ENCODE measurements at regions not wholly inside any gene's neighbourhood (a gene's known extent, or its start where the extent isn't known, plus 50 kb on each side); places are given as distances from the start of the nearest gene placed in this dataset.

DNA sequence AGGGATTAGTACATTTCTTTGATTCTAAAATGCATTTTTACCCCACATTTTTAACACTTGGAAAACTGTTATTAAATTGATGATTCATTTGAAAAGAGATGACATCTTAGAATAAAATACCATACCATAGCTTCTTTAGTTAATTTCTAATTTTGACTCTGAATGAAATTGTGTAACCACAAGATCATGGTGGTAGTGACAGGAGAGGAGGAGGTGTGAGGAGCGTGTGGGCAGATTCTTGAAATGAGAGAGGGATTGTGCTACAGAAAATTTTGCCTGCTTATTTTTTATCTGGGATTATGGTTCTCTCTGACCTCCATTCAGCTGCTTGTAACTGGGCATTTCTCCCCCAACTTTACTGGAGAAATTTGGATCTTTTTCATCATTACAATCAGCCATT, 173.3 kb upstream of the CLINT1 start:
- Mint-ChIP-seq H3K9me3 (peaks cover 11 to 28% (median 26%) of the 10 kb centered on the region in 7 donors), H3K4me3 (no peak overlapping the region), H3K4me1 (no peaks in the 10 kb centered on the region), H3K36me3 (no peaks in the 10 kb centered on the region), H3K27me3 (ENCODE audit: low read depth in 3 of 3) (peaks cover 2 to 9% (median 7%) of the 10 kb centered on the region in 3 donors), H3K27ac (no peak overlapping the region)
- WGBS (ENCODE audit: insufficient coverage) = no CpG with 5 or more reads among the region's 1 CpG
- Histone ChIP-seq H3K27me3 (ENCODE audit: control insufficient read depth in 2 of 2, insufficient read depth in 2 of 2, low read length in 2 of 2) (peaks cover 0 to 2% of the 10 kb centered on the region in 2 donors), H3K4me1 (ENCODE audit: control insufficient read depth in 1 of 2, insufficient read depth in 2 of 2, low read length in 2 of 2) (no peaks in the 10 kb centered on the region), H4K20me1 (ENCODE audit: insufficient read depth, low read length) (no peaks in the 10 kb centered on the region), H3K9me3 (replicated peaks in 1 of 2; ENCODE audit: control insufficient read depth in 1 of 2, insufficient read depth in 1 of 2, low read length in 2 of 2) (peaks cover 23% of the 10 kb centered on the region in 2 donors), H3K9ac (ENCODE audit: insufficient read depth, low read length, poor library complexity, severe bottlenecking) (no peak overlapping the region), H3K4me2 (replicated peaks; ENCODE audit: extremely low read depth, low read length, poor library complexity, severe bottlenecking) (no peak overlapping the region), H2AFZ (ENCODE audit: insufficient read depth, low read depth, low read length, poor library complexity, severe bottlenecking) (no peak overlapping the region), H3K36me3 (replicated peaks in 1 of 2; ENCODE audit: control insufficient read depth in 1 of 2, insufficient read depth in 2 of 2, low read length in 2 of 2) (no peaks in the 10 kb centered on the region), H3K79me2 (ENCODE audit: insufficient read depth, low read length) (no peaks in the 10 kb centered on the region), H3K4me3 (replicated peaks in 1 of 3; ENCODE audit: low read depth in 2 of 3, low read length in 3 of 3) (no peak overlapping the region), H3K27ac (ENCODE audit: low read depth in 1 of 2, low read length in 2 of 2) (no peak overlapping the region)
- intact Hi-C loops (cut with micrococcal nuclease) = no loop called here
- DNase-seq = no peak
- TF ChIP-seq, protein P1, sequence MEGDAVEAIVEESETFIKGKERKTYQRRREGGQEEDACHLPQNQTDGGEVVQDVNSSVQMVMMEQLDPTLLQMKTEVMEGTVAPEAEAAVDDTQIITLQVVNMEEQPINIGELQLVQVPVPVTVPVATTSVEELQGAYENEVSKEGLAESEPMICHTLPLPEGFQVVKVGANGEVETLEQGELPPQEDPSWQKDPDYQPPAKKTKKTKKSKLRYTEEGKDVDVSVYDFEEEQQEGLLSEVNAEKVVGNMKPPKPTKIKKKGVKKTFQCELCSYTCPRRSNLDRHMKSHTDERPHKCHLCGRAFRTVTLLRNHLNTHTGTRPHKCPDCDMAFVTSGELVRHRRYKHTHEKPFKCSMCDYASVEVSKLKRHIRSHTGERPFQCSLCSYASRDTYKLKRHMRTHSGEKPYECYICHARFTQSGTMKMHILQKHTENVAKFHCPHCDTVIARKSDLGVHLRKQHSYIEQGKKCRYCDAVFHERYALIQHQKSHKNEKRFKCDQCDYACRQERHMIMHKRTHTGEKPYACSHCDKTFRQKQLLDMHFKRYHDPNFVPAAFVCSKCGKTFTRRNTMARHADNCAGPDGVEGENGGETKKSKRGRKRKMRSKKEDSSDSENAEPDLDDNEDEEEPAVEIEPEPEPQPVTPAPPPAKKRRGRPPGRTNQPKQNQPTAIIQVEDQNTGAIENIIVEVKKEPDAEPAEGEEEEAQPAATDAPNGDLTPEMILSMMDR (IDR thresholded peaks at IDR 0.05) = no peak

DNA sequence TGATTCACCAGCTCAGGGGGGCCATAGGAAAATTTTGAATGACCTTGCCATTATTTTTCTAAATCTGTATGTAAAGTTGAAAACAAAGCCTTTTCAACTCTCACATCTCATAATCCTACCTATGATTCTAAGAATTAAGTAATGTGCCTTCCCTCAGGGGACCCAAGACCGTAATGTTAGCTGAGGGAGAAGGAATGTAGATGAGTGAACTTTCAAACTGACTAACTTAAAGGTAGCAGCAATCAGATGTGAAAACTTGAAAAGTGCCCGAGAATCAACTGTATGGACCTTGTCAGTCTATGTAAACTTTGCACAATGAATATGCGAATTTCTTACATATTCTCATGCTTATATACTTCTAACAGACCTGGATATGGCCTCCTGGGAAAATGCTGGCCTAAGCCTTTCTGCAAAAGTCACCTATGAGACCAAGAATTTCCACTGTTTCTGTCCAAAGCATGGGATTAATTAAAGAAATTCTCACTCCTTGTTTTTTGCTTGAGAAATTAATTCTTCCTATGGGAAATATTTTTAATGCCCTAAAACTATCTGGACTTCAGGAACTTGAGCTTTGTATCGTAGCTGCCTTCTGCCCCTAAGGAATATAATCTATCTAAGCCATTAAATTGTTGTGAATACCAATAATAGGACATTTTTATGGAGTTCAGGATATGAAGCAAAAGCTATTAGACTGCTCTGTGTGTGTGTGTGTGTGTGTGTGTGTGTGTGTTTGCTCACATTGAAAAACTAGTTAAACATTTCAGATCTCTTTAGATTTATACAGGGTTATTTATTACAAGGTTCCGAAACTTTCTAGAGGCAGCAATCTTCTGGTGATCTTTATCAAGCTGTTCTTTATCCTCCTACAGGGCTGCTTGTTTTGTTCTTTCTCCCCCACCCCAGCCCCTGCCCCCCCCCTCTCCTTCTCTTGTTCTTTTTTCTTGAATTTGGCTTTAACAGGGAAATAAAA, 169.1 kb upstream of the CLINT1 start:
- H3K27me3 Mint-ChIP-seq (ENCODE audit: low read depth in 3 of 3) = peaks cover 7 to 10% (median 9%) of the 10 kb centered on the region in 3 donors

More for the DNA sequence above, 169.1 kb upstream of the CLINT1 start:
- Mint-ChIP-seq H3K9me3 (peaks cover 0 to 3% (median 0%) of the 10 kb centered on the region in 7 donors), H3K36me3 (no peaks in the 10 kb centered on the region), H3K27ac (no peak overlapping the region), H3K4me1 (no peaks in the 10 kb centered on the region), H3K4me3 (no peak overlapping the region)
- Histone ChIP-seq H3K9ac (ENCODE audit: insufficient read depth, low read length, poor library complexity, severe bottlenecking) (no peak overlapping the region), H3K4me2 (replicated peaks; ENCODE audit: extremely low read depth, low read length, poor library complexity, severe bottlenecking) (no peak overlapping the region), H3K79me2 (ENCODE audit: insufficient read depth, low read length) (no peaks in the 10 kb centered on the region), H3K27me3 (ENCODE audit: control insufficient read depth in 2 of 2, insufficient read depth in 2 of 2, low read length in 2 of 2) (peaks cover 0 to 2% of the 10 kb centered on the region in 2 donors), H2AFZ (ENCODE audit: insufficient read depth, low read depth, low read length, poor library complexity, severe bottlenecking) (no peak overlapping the region), H3K36me3 (replicated peaks in 1 of 2; ENCODE audit: control insufficient read depth in 1 of 2, insufficient read depth in 2 of 2, low read length in 2 of 2) (no peaks in the 10 kb centered on the region), H3K27ac (ENCODE audit: low read depth in 1 of 2, low read length in 2 of 2) (no peak overlapping the region), H3K4me1 (ENCODE audit: control insufficient read depth in 1 of 2, insufficient read depth in 2 of 2, low read length in 2 of 2) (no peaks in the 10 kb centered on the region), H3K9me3 (replicated peaks in 1 of 2; ENCODE audit: control insufficient read depth in 1 of 2, insufficient read depth in 1 of 2, low read length in 2 of 2) (no peaks in the 10 kb centered on the region), H3K4me3 (replicated peaks in 1 of 3; ENCODE audit: low read depth in 2 of 3, low read length in 3 of 3) (no peak overlapping the region), H4K20me1 (ENCODE audit: insufficient read depth, low read length) (no peaks in the 10 kb centered on the region)
- WGBS (ENCODE audit: insufficient coverage) = no CpG with 5 or more reads among the region's 5 CpGs
- intact Hi-C loops (cut with micrococcal nuclease) = no loop called here
- TF ChIP-seq, protein P1 (IDR thresholded peaks at IDR 0.05) = no peak
- DNase-seq = no peak
